ENCODE measurements at regions not wholly inside any gene's neighbourhood (a gene's known extent, or its start where the extent isn't known, plus 50 kb on each side); places are given as distances from the start of the nearest gene placed in this dataset.

GRCh38 chr4:108556588-108557200 is 63.7 kb upstream of the RPL34 start:
- Histone ChIP-seq H3K27me3 (ENCODE audit: insufficient read depth) (no peaks in the 10 kb centered on the region; the same call in 1 of the 2 replicates), H3K9ac (no peak overlapping the region), H3F3A (replicated peaks; ENCODE audit: insufficient read depth) (no peaks in the 10 kb centered on the region), H3K27ac (ENCODE audit: low read depth in 2 of 2, low read length in 1 of 2) (no peak overlapping the region), H3K4me2 (no peak overlapping the region), H3K4me3 (ENCODE audit: low read depth in 2 of 2, low read length in 1 of 2) (no peak overlapping the region), H4K20me1 (ENCODE audit: insufficient read depth) (no peaks in the 10 kb centered on the region), H3K36me3 (replicated peaks in 1 of 2; ENCODE audit: control insufficient read depth in 1 of 2, insufficient read depth in 2 of 2, low read length in 1 of 2) (no peaks in the 10 kb centered on the region), H3K9me2 (no peaks in the 10 kb centered on the region), H3K4me1 (ENCODE audit: control insufficient read depth in 1 of 2, insufficient read depth in 2 of 2, low read depth in 1 of 2, low read length in 1 of 2) (no peaks in the 10 kb centered on the region), H3K79me2 (ENCODE audit: insufficient read depth) (no peaks in the 10 kb centered on the region), H2AFZ (ENCODE audit: low read depth) (no peak overlapping the region), H3K9me3 (no peaks in the 10 kb centered on the region)
- WGBS (ENCODE audit: low lambda C conversion rate), result 8% methylated on average over 5 of the region's 5 CpGs
- TF ChIP-seq RXRA (IDR thresholded peaks at IDR 0.05; ENCODE audit: borderline replicate concordance, low read depth) (no peak), POLR2AphosphoS5 (IDR thresholded peaks at IDR 0.05; ENCODE audit: low read depth, low read length) (no peak), MEF2A (IDR thresholded peaks at IDR 0.05; ENCODE audit: borderline replicate concordance, low read depth) (no peak), FOXM1 (IDR thresholded peaks at IDR 0.05; ENCODE audit: low read depth) (no peak), MXI1 (IDR thresholded peaks at IDR 0.05; ENCODE audit: low read depth, low read length) (no peak), USF1 (IDR thresholded peaks at IDR 0.05; ENCODE audit: borderline replicate concordance, low read depth) (no peak), ELF1 (IDR thresholded peaks at IDR 0.05) (no peak), TEAD4 (IDR thresholded peaks at IDR 0.05; ENCODE audit: borderline replicate concordance, insufficient read depth) (no peak), ZBTB33 (IDR thresholded peaks at IDR 0.05; ENCODE audit: borderline replicate concordance, low read depth) (no peak)
- ChIA-PET POLR2A (no interaction called here), CTCF (interaction anchor here (0.8 to 1.6 kb wide), 2 partner anchors 16 kb away, joined by 3 read pairs; no protein-coding TSS in a partner anchor)
- no peak for DNase-seq

GRCh38 chr4:108556166-108556565 is 64.2 kb upstream of the RPL34 start:
- TF ChIP-seq YY1 (IDR thresholded peaks at IDR 0.05; ENCODE audit: low read depth) (no peak), TCF12 (IDR thresholded peaks at IDR 0.05) (no peak), MXI1 (IDR thresholded peaks at IDR 0.05; ENCODE audit: low read depth, low read length) (no peak), ELF1 (IDR thresholded peaks at IDR 0.05) (no peak), IRF3 (IDR thresholded peaks at IDR 0.05; ENCODE audit: low read depth, low read length) (no peak), EP300 (IDR thresholded peaks at IDR 0.05; ENCODE audit: borderline replicate concordance in 1 of 2, low read depth in 1 of 2, low read length in 1 of 2) (no peak)
- no peaks in the 10 kb centered on the region for H3K36me3 ChIP-seq (replicated peaks in 1 of 2; ENCODE audit: control insufficient read depth in 1 of 2, insufficient read depth in 2 of 2, low read length in 1 of 2)
- no peak overlapping the region for H2AFZ ChIP-seq (ENCODE audit: low read depth)
- no peaks in the 10 kb centered on the region for H3K9me3 ChIP-seq
- POLR2A ChIA-PET, result no interaction called here
- 6% methylated on average over 5 of the region's 5 CpGs for WGBS (ENCODE audit: low lambda C conversion rate)
- no peak overlapping the region for H3K9ac ChIP-seq
- no peak overlapping the region for H3K4me2 ChIP-seq
- H3K27me3 ChIP-seq (ENCODE audit: insufficient read depth), result no peaks in the 10 kb centered on the region; the same call in 1 of the 2 replicates
- H3K27ac ChIP-seq (ENCODE audit: low read depth in 2 of 2, low read length in 1 of 2), result no peak overlapping the region
- no peaks in the 10 kb centered on the region for H4K20me1 ChIP-seq (ENCODE audit: insufficient read depth)
- DNase-seq, result no peak
- CTCF ChIA-PET, result interaction anchor here (1.6 kb wide), 1 partner anchor 16 kb away, joined by 3 read pairs; no protein-coding TSS in a partner anchor
- no peaks in the 10 kb centered on the region for H3K9me2 ChIP-seq
- H3K79me2 ChIP-seq (ENCODE audit: insufficient read depth), result no peaks in the 10 kb centered on the region
- no peaks in the 10 kb centered on the region for H3F3A ChIP-seq (replicated peaks; ENCODE audit: insufficient read depth)
- no peaks in the 10 kb centered on the region for H3K4me1 ChIP-seq (ENCODE audit: control insufficient read depth in 1 of 2, insufficient read depth in 2 of 2, low read depth in 1 of 2, low read length in 1 of 2)
- no peak overlapping the region for H3K4me3 ChIP-seq (ENCODE audit: low read depth in 2 of 2, low read length in 1 of 2)
